OCI-LY1 (cell line): ENCODE measurements at regions not wholly inside any gene's neighbourhood (a gene's known extent, or its start where the extent isn't known, plus 50 kb on each side); places are given as distances from the start of the nearest gene placed in this dataset.

ENCODE experiments used
- EZH2 ChIP-seq: fragments of 200-600 bp; sonication (generic), shearing (Covaris generic); IDR thresholded peaks from 2 replicates; pipeline ENCODE4 v1.8.0; 2017; ENCODE audit warnings: borderline replicate concordance, mixed run types, mild to moderate bottlenecking, antibody characterized with exemption, low read length, moderate library complexity, mixed read lengths
- TF ChIP-seq, protein P1 (sequence below): fragments of 200-600 bp; sonication (generic), shearing (Covaris generic); IDR thresholded peaks from 2 replicates; pipeline ENCODE4 v1.5.1; 2017; ENCODE audit warnings: mild to moderate bottlenecking, antibody characterized with exemption, low read length, moderate library complexity, mixed read lengths

DNA sequence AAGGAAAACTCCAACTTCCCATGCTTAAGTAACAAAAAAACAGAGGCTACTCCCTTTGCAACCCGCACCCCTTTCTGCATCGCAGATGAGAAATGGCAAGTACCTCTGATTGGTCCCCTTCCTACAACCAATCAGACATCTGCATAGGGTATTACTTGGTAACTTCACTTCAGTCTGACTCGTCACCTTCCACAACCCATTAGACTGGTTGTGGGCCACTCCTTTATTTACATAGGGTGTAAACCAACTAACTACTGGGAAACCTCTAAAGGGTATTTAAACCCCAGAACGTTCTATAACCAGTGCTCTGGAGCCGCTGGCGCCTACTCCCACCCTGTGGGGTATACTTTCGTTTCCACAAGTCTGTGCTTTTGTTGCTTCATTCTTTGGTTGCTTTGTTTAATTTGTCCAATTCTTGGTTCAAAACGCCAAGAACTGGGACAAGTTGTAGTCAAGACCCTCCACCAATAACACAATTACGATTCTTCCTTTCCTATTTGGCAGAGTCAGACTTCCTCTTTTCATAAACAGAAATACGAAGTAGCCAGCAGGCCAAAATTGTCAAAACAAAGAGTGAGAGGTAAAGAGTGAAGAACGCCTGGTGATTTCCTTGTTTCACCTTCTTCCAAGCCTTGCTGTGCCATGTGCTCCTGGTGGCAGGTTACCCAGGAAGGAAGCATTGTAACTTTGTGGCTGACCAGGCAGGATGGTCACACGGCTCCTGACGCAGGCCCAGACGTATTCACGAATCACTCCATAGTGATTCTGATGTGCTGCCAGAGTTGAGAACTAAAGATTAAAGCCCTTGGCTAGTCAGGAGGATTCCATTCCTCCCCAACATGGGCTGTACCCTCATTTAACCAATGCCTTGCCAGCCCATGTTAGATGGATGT, 477.4 kb downstream of the ARHGEF28 start:
- TF ChIP-seq, protein P1, sequence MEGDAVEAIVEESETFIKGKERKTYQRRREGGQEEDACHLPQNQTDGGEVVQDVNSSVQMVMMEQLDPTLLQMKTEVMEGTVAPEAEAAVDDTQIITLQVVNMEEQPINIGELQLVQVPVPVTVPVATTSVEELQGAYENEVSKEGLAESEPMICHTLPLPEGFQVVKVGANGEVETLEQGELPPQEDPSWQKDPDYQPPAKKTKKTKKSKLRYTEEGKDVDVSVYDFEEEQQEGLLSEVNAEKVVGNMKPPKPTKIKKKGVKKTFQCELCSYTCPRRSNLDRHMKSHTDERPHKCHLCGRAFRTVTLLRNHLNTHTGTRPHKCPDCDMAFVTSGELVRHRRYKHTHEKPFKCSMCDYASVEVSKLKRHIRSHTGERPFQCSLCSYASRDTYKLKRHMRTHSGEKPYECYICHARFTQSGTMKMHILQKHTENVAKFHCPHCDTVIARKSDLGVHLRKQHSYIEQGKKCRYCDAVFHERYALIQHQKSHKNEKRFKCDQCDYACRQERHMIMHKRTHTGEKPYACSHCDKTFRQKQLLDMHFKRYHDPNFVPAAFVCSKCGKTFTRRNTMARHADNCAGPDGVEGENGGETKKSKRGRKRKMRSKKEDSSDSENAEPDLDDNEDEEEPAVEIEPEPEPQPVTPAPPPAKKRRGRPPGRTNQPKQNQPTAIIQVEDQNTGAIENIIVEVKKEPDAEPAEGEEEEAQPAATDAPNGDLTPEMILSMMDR: no peak
- TF ChIP-seq EZH2: no peak
